ENCODE measurements at regions not wholly inside any gene's neighbourhood (a gene's known extent, or its start where the extent isn't known, plus 50 kb on each side); places are given as distances from the start of the nearest gene placed in this dataset.

DNA sequence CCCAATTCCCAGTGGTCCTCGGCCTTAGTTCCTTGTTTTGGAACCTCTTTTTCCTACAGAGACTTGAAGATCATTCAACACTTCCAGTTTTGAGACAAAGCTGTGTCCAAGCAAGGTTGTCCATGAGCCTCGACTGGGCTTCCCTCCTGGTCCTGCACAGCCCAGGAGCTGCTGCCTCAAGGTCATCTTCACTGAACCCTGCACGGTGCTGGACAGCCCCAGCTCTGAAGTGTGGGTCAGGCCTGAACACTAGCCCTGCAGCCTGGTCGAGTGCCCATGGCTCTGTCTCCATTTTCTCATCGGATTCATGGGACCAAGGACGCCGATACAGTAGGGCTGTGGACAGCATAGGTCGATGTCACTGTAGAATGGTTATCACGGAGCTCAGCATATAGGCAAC lies 68.0 kb upstream of the NFIL3 start:
- no peak overlapping the region for H3K27ac ChIP-seq (ENCODE audit: low read depth in 1 of 2, low read length in 2 of 2)
- no peaks in the 10 kb centered on the region for H3K9me3 ChIP-seq (ENCODE audit: control insufficient read depth, low read length)
- DNase-seq (no peak), ATAC-seq (ENCODE audit: low FRiP score) (no peak)
- intact Hi-C loops (cut with DNase I), result no loop called here
- WGBS, 2 donors, result 94% methylated on average over 9 of the region's 9 CpGs
- no peaks in the 10 kb centered on the region for H3K36me3 ChIP-seq (ENCODE audit: control insufficient read depth in 1 of 2, insufficient read depth in 2 of 2, low read length in 1 of 2)
- H3K4me3 ChIP-seq (ENCODE audit: low read length in 2 of 2), result no peak overlapping the region
- peaks cover 4 to 5% of the 10 kb centered on the region in 2 donors for H3K4me1 ChIP-seq (ENCODE audit: control insufficient read depth in 1 of 2, insufficient read depth in 2 of 2, low read length in 2 of 2)
- H3K27me3 ChIP-seq (ENCODE audit: control insufficient read depth in 1 of 2, insufficient read depth in 2 of 2, low read length in 1 of 2), result no peaks in the 10 kb centered on the region

DNA sequence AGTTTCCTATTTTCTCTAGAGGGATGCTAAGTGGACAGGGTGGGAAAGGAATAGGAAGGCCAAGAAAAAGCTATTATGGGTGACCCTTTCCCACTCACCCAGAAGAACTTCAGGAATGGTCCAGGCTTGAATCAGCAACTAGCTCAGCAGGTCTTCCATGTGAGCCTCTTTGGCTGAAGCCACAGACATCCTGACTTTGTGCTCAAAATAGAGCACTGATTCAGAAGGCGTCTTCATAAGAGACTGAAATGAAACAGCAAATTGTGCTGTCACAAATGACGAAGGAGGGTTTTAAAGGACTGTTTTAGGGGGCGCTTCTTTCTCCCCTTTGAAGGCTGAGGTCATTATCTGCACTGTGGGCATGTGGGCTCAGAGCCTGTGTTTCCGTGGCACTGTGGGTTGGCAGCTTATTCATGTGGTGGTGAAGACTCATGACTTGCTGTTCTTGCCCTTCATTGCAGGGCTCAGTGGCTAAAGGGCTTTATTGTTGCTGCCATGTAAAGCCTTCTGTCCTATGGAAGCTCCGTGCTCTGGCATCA lies 65.8 kb upstream of the NFIL3 start:
- Histone ChIP-seq H3K4me1 (ENCODE audit: control insufficient read depth in 1 of 2, insufficient read depth in 2 of 2, low read length in 2 of 2) (peaks cover 4 to 5% of the 10 kb centered on the region in 2 donors), H3K27me3 (ENCODE audit: control insufficient read depth in 1 of 2, insufficient read depth in 2 of 2, low read length in 1 of 2) (no peaks in the 10 kb centered on the region), H3K36me3 (ENCODE audit: control insufficient read depth in 1 of 2, insufficient read depth in 2 of 2, low read length in 1 of 2) (no peaks in the 10 kb centered on the region), H3K4me3 (ENCODE audit: low read length in 2 of 2) (no peak overlapping the region), H3K27ac (ENCODE audit: low read depth in 1 of 2, low read length in 2 of 2) (peak overlapping the region in 1 of 2 donors; percentile 19), H3K9me3 (ENCODE audit: control insufficient read depth, low read length) (no peaks in the 10 kb centered on the region)
- no peak for DNase-seq
- no peak for ATAC-seq (ENCODE audit: low FRiP score)
- 20 to 23% methylated on average over 5 of the region's 5 CpGs for WGBS, 2 donors
- intact Hi-C loops (cut with DNase I), result no loop called here

DNA sequence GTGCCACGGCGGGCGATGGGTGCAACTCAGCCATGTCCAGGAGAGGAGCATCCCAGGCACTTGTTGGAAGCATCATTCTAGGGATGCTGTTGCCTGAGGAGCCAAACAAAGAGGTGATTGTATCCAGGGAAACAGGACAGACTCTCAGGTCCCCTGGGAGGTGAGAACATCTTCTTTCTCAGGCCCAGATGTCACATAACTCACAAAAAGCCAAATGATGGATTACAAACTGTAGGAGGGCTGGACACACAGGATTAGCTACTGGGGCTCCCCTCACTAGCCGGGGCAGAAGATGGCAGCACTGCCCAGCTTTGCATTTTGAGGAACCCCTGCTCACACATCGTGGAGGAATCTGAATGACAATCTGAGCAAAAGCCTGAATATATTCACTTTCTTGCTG lies 64.7 kb upstream of the NFIL3 start:
- 94 to 96% methylated on average over 5 of the region's 5 CpGs for WGBS, 2 donors
- ATAC-seq (ENCODE audit: low FRiP score) (no peak), DNase-seq (no peak)
- no peaks in the 10 kb centered on the region for H3K9me3 ChIP-seq (ENCODE audit: control insufficient read depth, low read length)
- peaks cover 4 to 5% of the 10 kb centered on the region in 2 donors for H3K4me1 ChIP-seq (ENCODE audit: control insufficient read depth in 1 of 2, insufficient read depth in 2 of 2, low read length in 2 of 2)
- intact Hi-C loops (cut with DNase I), result no loop called here
- no peak overlapping the region for H3K4me3 ChIP-seq (ENCODE audit: low read length in 2 of 2)
- H3K36me3 ChIP-seq (ENCODE audit: control insufficient read depth in 1 of 2, insufficient read depth in 2 of 2, low read length in 1 of 2), result no peaks in the 10 kb centered on the region
- no peaks in the 10 kb centered on the region for H3K27me3 ChIP-seq (ENCODE audit: control insufficient read depth in 1 of 2, insufficient read depth in 2 of 2, low read length in 1 of 2)
- no peak overlapping the region for H3K27ac ChIP-seq (ENCODE audit: low read depth in 1 of 2, low read length in 2 of 2)

DNA sequence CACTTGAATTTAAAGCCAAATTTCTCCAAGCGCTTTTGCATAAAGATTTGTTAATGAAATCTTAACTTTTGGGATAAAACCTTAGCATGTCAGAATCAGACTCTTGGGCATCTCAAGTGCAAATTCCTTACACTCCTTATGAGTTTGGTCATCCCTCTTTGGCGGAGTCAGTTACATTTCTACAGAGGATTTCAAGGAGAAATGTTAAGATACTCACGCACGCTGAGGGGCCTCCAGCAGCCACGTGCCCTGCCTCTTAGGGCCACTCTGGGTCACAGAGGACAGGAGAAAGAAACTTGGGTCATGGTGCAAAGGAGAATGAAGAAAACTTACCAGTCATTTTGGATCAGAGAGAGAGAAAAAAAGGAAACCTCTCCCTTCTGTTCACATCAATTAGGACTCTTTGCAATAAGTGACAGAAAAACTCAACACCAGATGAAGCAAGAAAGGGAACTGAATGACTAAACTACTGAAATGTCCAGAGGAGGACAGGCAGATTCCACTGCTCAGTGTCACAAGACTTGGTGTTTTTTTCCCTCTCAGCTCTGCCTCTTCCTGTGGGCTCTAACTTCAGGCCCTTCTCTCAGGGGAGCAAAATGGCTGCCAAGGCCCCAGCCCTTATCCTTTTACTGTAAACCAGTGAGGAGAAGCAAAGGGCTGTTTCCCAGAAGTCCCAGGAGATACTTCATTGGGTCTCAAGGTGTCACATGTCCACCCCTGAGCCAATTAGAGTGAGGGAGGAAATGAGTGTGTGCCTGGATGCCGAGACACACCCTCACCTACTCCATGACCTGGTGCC lies 63.3 kb upstream of the NFIL3 start:
- Histone ChIP-seq H3K4me1 (ENCODE audit: control insufficient read depth in 1 of 2, insufficient read depth in 2 of 2, low read length in 2 of 2) (peaks cover 4 to 5% of the 10 kb centered on the region in 2 donors), H3K4me3 (ENCODE audit: low read length in 2 of 2) (no peak overlapping the region), H3K9me3 (ENCODE audit: control insufficient read depth, low read length) (no peaks in the 10 kb centered on the region), H3K36me3 (ENCODE audit: control insufficient read depth in 1 of 2, insufficient read depth in 2 of 2, low read length in 1 of 2) (no peaks in the 10 kb centered on the region), H3K27ac (ENCODE audit: low read depth in 1 of 2, low read length in 2 of 2) (no peak overlapping the region), H3K27me3 (ENCODE audit: control insufficient read depth in 1 of 2, insufficient read depth in 2 of 2, low read length in 1 of 2) (no peaks in the 10 kb centered on the region)
- 45% methylated on average over 6 of the region's 6 CpGs for WGBS, 2 donors
- intact Hi-C loops (cut with DNase I), result no loop called here
- no peak for DNase-seq
- ATAC-seq (ENCODE audit: low FRiP score), result no peak

DNA sequence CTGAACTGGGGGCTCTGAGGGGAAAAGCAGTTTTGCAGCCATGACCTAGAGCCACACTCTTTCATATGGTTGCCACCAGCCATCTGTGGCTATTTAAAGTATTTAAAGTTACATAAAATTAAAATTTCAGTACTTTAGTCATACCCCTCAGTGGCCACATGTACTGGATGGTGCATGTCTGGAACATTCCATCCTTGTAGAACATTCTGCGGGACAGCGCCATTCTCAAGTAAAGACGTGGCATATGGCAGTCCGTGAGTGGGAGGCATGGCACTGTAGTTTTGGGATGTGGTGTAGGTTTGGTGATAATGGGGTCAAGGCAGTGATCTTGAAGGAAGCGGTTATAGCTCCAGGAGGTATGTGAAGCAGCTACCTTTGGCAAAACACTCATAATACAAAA lies 61.4 kb upstream of the NFIL3 start:
- no peak for DNase-seq
- Histone ChIP-seq H3K36me3 (ENCODE audit: control insufficient read depth in 1 of 2, insufficient read depth in 2 of 2, low read length in 1 of 2) (no peaks in the 10 kb centered on the region), H3K4me3 (ENCODE audit: low read length in 2 of 2) (no peak overlapping the region), H3K27ac (ENCODE audit: low read depth in 1 of 2, low read length in 2 of 2) (no peak overlapping the region), H3K4me1 (ENCODE audit: control insufficient read depth in 1 of 2, insufficient read depth in 2 of 2, low read length in 2 of 2) (peaks cover 4 to 5% of the 10 kb centered on the region in 2 donors), H3K27me3 (ENCODE audit: control insufficient read depth in 1 of 2, insufficient read depth in 2 of 2, low read length in 1 of 2) (no peaks in the 10 kb centered on the region), H3K9me3 (ENCODE audit: control insufficient read depth, low read length) (no peaks in the 10 kb centered on the region)
- intact Hi-C loops (cut with DNase I), result no loop called here
- WGBS, 2 donors, result 97 to 98% methylated on average over 5 of the region's 5 CpGs
- ATAC-seq (ENCODE audit: low FRiP score), result no peak

DNA sequence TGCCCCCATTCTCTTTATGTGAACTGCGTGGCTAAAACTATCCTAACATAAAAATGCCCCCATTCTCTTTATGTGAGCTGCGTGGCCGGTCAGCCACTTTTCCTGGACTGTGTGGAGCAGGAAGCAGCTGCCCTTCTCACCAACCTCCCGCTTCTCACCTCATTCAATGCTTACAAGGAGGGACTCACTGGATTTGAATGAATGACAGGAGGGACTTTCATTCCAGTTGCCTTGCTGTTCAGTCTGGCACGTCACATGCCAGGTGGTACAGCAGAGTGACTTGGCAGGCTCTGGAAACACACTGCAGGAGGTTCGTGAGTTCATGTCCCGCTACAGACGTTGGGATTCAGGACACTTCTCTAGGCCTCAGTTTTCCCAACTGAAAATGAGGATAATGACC lies 60.2 kb upstream of the NFIL3 start:
- H3K27me3 ChIP-seq (ENCODE audit: control insufficient read depth in 1 of 2, insufficient read depth in 2 of 2, low read length in 1 of 2), result no peaks in the 10 kb centered on the region
- no peak overlapping the region for H3K4me3 ChIP-seq (ENCODE audit: low read length in 2 of 2)
- DNase-seq (no peak), ATAC-seq (ENCODE audit: low FRiP score) (no peak)
- intact Hi-C loops (cut with DNase I), result loop anchor here (2.0 to 5.0 kb wide), 4 partner anchors 57 to 367 kb away; no protein-coding TSS in a partner anchor
- no peaks in the 10 kb centered on the region for H3K36me3 ChIP-seq (ENCODE audit: control insufficient read depth in 1 of 2, insufficient read depth in 2 of 2, low read length in 1 of 2)
- no peaks in the 10 kb centered on the region for H3K9me3 ChIP-seq (ENCODE audit: control insufficient read depth, low read length)
- peaks cover 0 to 4% of the 10 kb centered on the region in 2 donors for H3K4me1 ChIP-seq (ENCODE audit: control insufficient read depth in 1 of 2, insufficient read depth in 2 of 2, low read length in 2 of 2)
- peak overlapping the region; percentile 15 to 82 for H3K27ac ChIP-seq (ENCODE audit: low read depth in 1 of 2, low read length in 2 of 2)
- WGBS, 2 donors, result 12 to 14% methylated on average over 8 of the region's 8 CpGs

DNA sequence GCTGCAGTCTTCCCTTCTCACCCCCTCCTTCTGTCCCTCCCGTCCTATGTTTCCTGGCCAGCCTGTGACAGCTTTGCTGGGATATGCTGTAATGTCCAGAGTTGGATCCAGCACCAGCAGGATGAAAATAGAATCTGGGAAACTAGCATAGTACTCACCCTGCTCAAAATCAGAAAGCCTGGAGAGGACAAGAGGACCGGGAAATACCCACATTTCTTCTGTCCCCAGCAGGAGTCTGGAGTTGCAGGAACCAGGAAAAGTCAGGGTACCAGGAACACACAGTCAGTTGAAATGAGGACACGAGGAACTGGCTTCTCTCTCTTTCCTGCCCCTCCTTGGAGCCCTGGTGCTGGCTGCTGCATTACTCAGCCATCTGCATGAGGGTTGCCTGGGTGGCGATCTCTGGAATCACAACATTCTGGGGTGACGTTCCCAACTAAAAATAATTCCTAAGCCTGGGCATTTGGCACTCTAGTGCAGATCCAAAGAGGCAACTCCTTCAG lies 59.6 kb upstream of the NFIL3 start:
- Histone ChIP-seq H3K9me3 (ENCODE audit: control insufficient read depth, low read length) (no peaks in the 10 kb centered on the region), H3K36me3 (ENCODE audit: control insufficient read depth in 1 of 2, insufficient read depth in 2 of 2, low read length in 1 of 2) (no peaks in the 10 kb centered on the region), H3K4me1 (ENCODE audit: control insufficient read depth in 1 of 2, insufficient read depth in 2 of 2, low read length in 2 of 2) (peaks cover 0 to 4% of the 10 kb centered on the region in 2 donors), H3K27me3 (ENCODE audit: control insufficient read depth in 1 of 2, insufficient read depth in 2 of 2, low read length in 1 of 2) (no peaks in the 10 kb centered on the region), H3K27ac (ENCODE audit: low read depth in 1 of 2, low read length in 2 of 2) (peak overlapping the region; percentile 6 to 73), H3K4me3 (ENCODE audit: low read length in 2 of 2) (no peak overlapping the region)
- WGBS, 2 donors, result 4% methylated on average over 5 of the region's 5 CpGs
- peak; percentile 83 for ATAC-seq (ENCODE audit: low FRiP score)
- peak in 1 of 2 donors; percentile 76 for DNase-seq
- intact Hi-C loops (cut with DNase I), result loop anchor here (2.0 to 5.0 kb wide), 4 partner anchors 56 to 366 kb away; no protein-coding TSS in a partner anchor

DNA sequence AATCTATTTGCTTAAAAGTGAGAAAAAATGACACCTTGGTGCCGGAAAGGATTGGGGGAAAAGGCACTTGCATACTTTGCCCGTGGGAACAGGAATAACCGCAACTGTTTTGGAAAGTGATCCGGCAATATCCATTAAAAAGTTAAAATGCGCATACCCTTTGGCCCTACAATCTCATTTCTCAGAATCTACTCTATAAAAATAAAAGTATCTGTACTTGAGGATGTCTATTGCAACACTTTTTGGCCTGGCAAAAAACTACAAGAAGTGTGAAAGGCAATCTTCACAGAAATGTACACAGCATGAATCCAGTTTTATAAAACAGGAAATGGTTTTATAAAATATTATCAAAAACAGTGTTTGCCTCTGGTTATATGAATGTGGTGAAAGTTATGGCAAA lies 58.3 kb upstream of the NFIL3 start:
- no peak overlapping the region for H3K4me3 ChIP-seq (ENCODE audit: low read length in 2 of 2)
- intact Hi-C loops (cut with DNase I), result loop anchor here (2.0 to 5.0 kb wide), 4 partner anchors 55 to 365 kb away; no protein-coding TSS in a partner anchor
- no peak for ATAC-seq (ENCODE audit: low FRiP score)
- WGBS, 2 donors, result 91 to 94% methylated on average over 5 of the region's 5 CpGs
- H3K27ac ChIP-seq (ENCODE audit: low read depth in 1 of 2, low read length in 2 of 2), result no peak overlapping the region
- no peaks in the 10 kb centered on the region for H3K9me3 ChIP-seq (ENCODE audit: control insufficient read depth, low read length)
- H3K27me3 ChIP-seq (ENCODE audit: control insufficient read depth in 1 of 2, insufficient read depth in 2 of 2, low read length in 1 of 2), result no peaks in the 10 kb centered on the region
- H3K36me3 ChIP-seq (ENCODE audit: control insufficient read depth in 1 of 2, insufficient read depth in 2 of 2, low read length in 1 of 2), result no peaks in the 10 kb centered on the region
- H3K4me1 ChIP-seq (ENCODE audit: control insufficient read depth in 1 of 2, insufficient read depth in 2 of 2, low read length in 2 of 2), result peaks cover 0 to 3% of the 10 kb centered on the region in 2 donors
- no peak for DNase-seq

DNA sequence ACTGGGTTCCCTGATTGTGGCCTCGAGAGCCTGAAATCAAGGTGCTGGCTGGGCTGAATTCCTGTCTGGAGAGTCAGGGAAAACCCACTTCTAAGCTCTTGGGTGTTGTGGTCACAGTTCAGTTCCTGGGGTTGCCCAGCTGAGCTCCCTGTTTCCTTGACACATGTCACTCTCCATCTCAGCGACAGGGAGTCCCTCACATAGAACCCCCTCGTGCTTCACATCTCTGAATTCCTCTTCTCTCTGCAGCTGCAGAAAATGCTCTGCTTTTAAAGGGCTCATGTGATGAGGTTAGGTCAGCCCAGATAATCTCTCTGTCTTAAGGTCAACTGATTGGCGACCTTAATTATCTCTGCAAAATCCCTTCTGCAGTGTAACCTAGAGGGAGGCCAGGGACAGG lies 53.5 kb upstream of the NFIL3 start:
- Histone ChIP-seq H3K36me3 (ENCODE audit: control insufficient read depth in 1 of 2, insufficient read depth in 2 of 2, low read length in 1 of 2) (no peaks in the 10 kb centered on the region), H3K27me3 (ENCODE audit: control insufficient read depth in 1 of 2, insufficient read depth in 2 of 2, low read length in 1 of 2) (no peaks in the 10 kb centered on the region), H3K9me3 (ENCODE audit: control insufficient read depth, low read length) (peaks cover 2% of the 10 kb centered on the region), H3K4me1 (ENCODE audit: control insufficient read depth in 1 of 2, insufficient read depth in 2 of 2, low read length in 2 of 2) (no peaks in the 10 kb centered on the region), H3K27ac (ENCODE audit: low read depth in 1 of 2, low read length in 2 of 2) (no peak overlapping the region), H3K4me3 (ENCODE audit: low read length in 2 of 2) (no peak overlapping the region)
- DNase-seq, result no peak
- no peak for ATAC-seq (ENCODE audit: low FRiP score)
- 71 to 80% methylated on average over 4 of the region's 4 CpGs for WGBS, 2 donors
- intact Hi-C loops (cut with DNase I), result no loop called here

Measured in aorta (tissue), 5 donors.